H9 (cell line): ENCODE measurements at regions not wholly inside any gene's neighbourhood (a gene's known extent, or its start where the extent isn't known, plus 50 kb on each side); places are given as distances from the start of the nearest gene placed in this dataset.

Source experiments
- DNase-seq: peaks from one replicate; pipeline ENCODE4 v3.0.0-alpha.2; 2017
- H2AFZ ChIP-seq: one replicate; pipeline ENCODE4 v1.6.1; 2013; ENCODE audit warnings: mild to moderate bottlenecking, low read length, control low read depth, moderate library complexity
- H2AK5ac ChIP-seq: 2 replicates; pipeline ENCODE4 v1.6.1; 2013; ENCODE audit warnings: low read length, control low read depth, mixed read lengths; ENCODE audit not compliant: insufficient read length
- H2BK120ac ChIP-seq: one replicate; pipeline ENCODE4 v1.6.1; 2013; ENCODE audit warnings: low read depth, mild to moderate bottlenecking, low read length, control low read depth, inconsistent platforms; ENCODE audit not compliant: poor library complexity, severe bottlenecking
- H2BK12ac ChIP-seq: 2 replicates; pipeline ENCODE4 v1.6.1; 2013; ENCODE audit warnings: low read length, control low read depth, mixed read lengths, low read depth; ENCODE audit not compliant: insufficient read length
- H2BK15ac ChIP-seq: 2 replicates; pipeline ENCODE4 v1.6.1; 2013; ENCODE audit warnings: low read depth, low read length, control low read depth
- H2BK20ac ChIP-seq: one replicate; pipeline ENCODE4 v1.6.1; 2013; ENCODE audit warnings: low read depth, mild to moderate bottlenecking, low read length, control low read depth, inconsistent platforms; ENCODE audit not compliant: poor library complexity, severe bottlenecking
- H2BK5ac ChIP-seq: 2 replicates; pipeline ENCODE4 v1.6.1; 2013; ENCODE audit warnings: low read length, control low read depth, mixed read lengths; ENCODE audit not compliant: insufficient read length
- H3K14ac ChIP-seq: 2 replicates; pipeline ENCODE4 v1.6.1; 2013; ENCODE audit warnings: low read length, control low read depth; ENCODE audit not compliant: insufficient read depth
- H3K18ac ChIP-seq: 2 replicates; pipeline ENCODE4 v1.6.1; 2013; ENCODE audit warnings: low read depth, mild to moderate bottlenecking, mixed read lengths, low read length, control low read depth; ENCODE audit not compliant: insufficient read length
- H3K23ac ChIP-seq: 2 replicates; pipeline ENCODE4 v1.6.1; 2013; ENCODE audit warnings: low read length, control low read depth, mixed read lengths, low read depth; ENCODE audit not compliant: insufficient read length
- H3K23me2 ChIP-seq: 2 replicates; pipeline ENCODE4 v1.6.1; 2013; ENCODE audit warnings: low read depth, mild to moderate bottlenecking, mixed read lengths, low read length, control low read depth; ENCODE audit not compliant: insufficient read length, poor library complexity, severe bottlenecking
- H3K27ac ChIP-seq: 2 replicates; pipeline ENCODE4 v1.5.1; 2013; ENCODE audit warnings: low read length, control low read depth, mixed read lengths, low read depth; ENCODE audit not compliant: insufficient read length
- H3K27me3 ChIP-seq: 2 replicates; pipeline ENCODE4 v1.6.1; 2013; ENCODE audit warnings: low read length, control low read depth, inconsistent platforms; ENCODE audit not compliant: insufficient read depth
- H3K4ac ChIP-seq: 2 replicates; pipeline ENCODE4 v1.6.1; 2013; ENCODE audit warnings: low read depth, mild to moderate bottlenecking, control low read depth, inconsistent platforms, low read length, moderate library complexity
- H3K4me1 ChIP-seq: 2 replicates; pipeline ENCODE4 v1.6.1; 2013; ENCODE audit warnings: low read length, control low read depth, inconsistent platforms; ENCODE audit not compliant: insufficient read depth
- H3K4me2 ChIP-seq: 2 replicates; pipeline ENCODE4 v1.6.1; 2013; ENCODE audit warnings: low read length, control low read depth, mixed read lengths; ENCODE audit not compliant: insufficient read length, insufficient read depth
- H3K56ac ChIP-seq: 2 replicates; pipeline ENCODE4 v1.6.1; 2013; ENCODE audit warnings: low read depth, mild to moderate bottlenecking, mixed read lengths, low read length, control low read depth; ENCODE audit not compliant: insufficient read length
- H3K79me1 ChIP-seq: 2 replicates; pipeline ENCODE4 v1.6.1; 2013; ENCODE audit warnings: low read depth, mild to moderate bottlenecking, moderate library complexity, low read length, control low read depth, inconsistent platforms; ENCODE audit not compliant: insufficient read depth, poor library complexity, severe bottlenecking
- H3K79me2 ChIP-seq: 2 replicates; pipeline ENCODE4 v1.6.1; 2013; ENCODE audit warnings: low read length, control low read depth, inconsistent platforms; ENCODE audit not compliant: insufficient read depth
- H3K9ac ChIP-seq: 2 replicates; pipeline ENCODE4 v1.6.1; 2013; ENCODE audit warnings: low read length, control low read depth, mixed read lengths; ENCODE audit not compliant: insufficient read length; ENCODE audit errors: extremely low read depth
- H3K9me3 ChIP-seq: one replicate; pipeline ENCODE4 v1.6.1; 2013; ENCODE audit warnings: low read depth, low read length, inconsistent platforms; ENCODE audit not compliant: control insufficient read depth
- H3T11ph ChIP-seq: one replicate; pipeline ENCODE4 v1.6.1; 2013; ENCODE audit warnings: mild to moderate bottlenecking, low read length, control low read depth, inconsistent platforms
- H4K20me1 ChIP-seq: one replicate; pipeline ENCODE4 v1.6.1; 2013; ENCODE audit not compliant: control insufficient read depth, insufficient read length, insufficient read depth
- H4K5ac ChIP-seq: 2 replicates; pipeline ENCODE4 v1.6.1; 2013; ENCODE audit warnings: low read depth, mild to moderate bottlenecking, mixed read lengths, low read length, control low read depth; ENCODE audit not compliant: insufficient read length
- H4K8ac ChIP-seq: replicated peaks from 2 replicates; pipeline ENCODE4 v1.6.1; 2013; ENCODE audit warnings: low read length, control low read depth, mixed read lengths, low read depth; ENCODE audit not compliant: insufficient read length
- H4K91ac ChIP-seq: 2 replicates; pipeline ENCODE4 v1.6.1; 2013; ENCODE audit warnings: low read depth, mild to moderate bottlenecking, moderate library complexity, mixed read lengths, low read length, control low read depth; ENCODE audit not compliant: insufficient read length
- H3K27ac Mint-ChIP-seq, 3 experiments: 2 replicates in 2 of 3; 3 replicates in 1 of 3; pipeline ENCODE4 v1.8.0; 2020 to 2021; ENCODE audit warnings: mixed read lengths in 3 of 3, mild to moderate bottlenecking in 1 of 3, moderate library complexity in 1 of 3
- H3K27me3 Mint-ChIP-seq: 2 replicates; pipeline ENCODE4 v1.8.0; 2021; ENCODE audit warnings: low read depth, mild to moderate bottlenecking, moderate library complexity, mixed read lengths
- H3K36me3 Mint-ChIP-seq, 3 experiments: 2 replicates in 2 of 3; 3 replicates in 1 of 3; pipeline ENCODE4 v1.8.0; 2020 to 2021; ENCODE audit warnings: low read depth in 3 of 3, mixed read lengths in 3 of 3; ENCODE audit not compliant: insufficient read depth in 1 of 3
- H3K4me1 Mint-ChIP-seq, 2 experiments: 2 replicates each; pipeline ENCODE4 v1.8.0; 2020; ENCODE audit warnings: mixed read lengths in 2 of 2
- H3K4me3 Mint-ChIP-seq, 2 experiments: 2 replicates in 1 of 2; 3 replicates in 1 of 2; pipeline ENCODE4 v1.8.0; 2020 to 2021; ENCODE audit warnings: mild to moderate bottlenecking in 2 of 2, mixed read lengths in 2 of 2, moderate library complexity in 1 of 2
- H3K9me3 Mint-ChIP-seq, 2 experiments: 2 replicates in 1 of 2; 3 replicates in 1 of 2; pipeline ENCODE4 v1.8.0; 2020; ENCODE audit warnings: mild to moderate bottlenecking in 2 of 2, mixed read lengths in 2 of 2, moderate library complexity in 1 of 2
- CTCF ChIP-seq: fragments of 200-600 bp; sonication (generic); conservative IDR thresholded peaks from 3 replicates; pipeline ENCODE4 v1.8.0; 2021; ENCODE audit warnings: antibody characterized with exemption, mild to moderate bottlenecking
- whole genome bisulfite sequencing: extraction: QIAGEN DNeasy Blood & Tissue Kit; methylation state at CpG from one replicate; pipeline ENCODE4 v1.1.7; 2013; ENCODE audit warnings: missing lambda C conversion rate, low lambda C conversion rate, mixed read lengths; ENCODE audit not compliant: insufficient read length; ENCODE audit errors: extremely low coverage; 5-methylcytosine and 5-hydroxymethylcytosine counted together

GRCh38 chr15:31456354-31457060 is 129.9 kb downstream of the KLF13 start:
- Histone ChIP-seq H4K91ac (no peak overlapping the region), H2AFZ (no peak overlapping the region), H2BK120ac (no peak overlapping the region), H4K20me1 (no peaks in the 10 kb centered on the region), H3K27me3 (no peaks in the 10 kb centered on the region), H3K4ac (no peak overlapping the region), H3T11ph (no peak overlapping the region), H3K9me3 (no peaks in the 10 kb centered on the region), H3K27ac (no peak overlapping the region), H3K9ac (no peak overlapping the region), H2BK12ac (no peak overlapping the region), H2AK5ac (no peak overlapping the region), H2BK5ac (no peak overlapping the region), H2BK20ac (no peak overlapping the region), H3K4me2 (no peak overlapping the region), H3K23ac (no peak overlapping the region), H3K14ac (no peak overlapping the region), H2BK15ac (no peak overlapping the region), H3K56ac (no peak overlapping the region), H3K79me2 (no peaks in the 10 kb centered on the region), H3K18ac (no peak overlapping the region), H4K8ac (no peak overlapping the region), H3K4me1 (no peaks in the 10 kb centered on the region), H3K79me1 (no peaks in the 10 kb centered on the region), H3K23me2 (no peaks in the 10 kb centered on the region), H4K5ac (no peak overlapping the region)
- WGBS = no CpG with 5 or more reads among the region's 8 CpGs
- H3K9me3 Mint-ChIP-seq = no peaks in the 10 kb centered on the region
- no peak overlapping the region for H3K4me3 Mint-ChIP-seq
- peak; percentile 14 for DNase-seq
- H3K4me1 Mint-ChIP-seq = peaks cover 21 to 31% of the 10 kb centered on the region in 2 experiments
- TF ChIP-seq CTCF = no peak
- H3K27me3 Mint-ChIP-seq = peaks cover 6% of the 10 kb centered on the region
- H3K36me3 Mint-ChIP-seq = no peaks in the 10 kb centered on the region
- no peak overlapping the region for H3K27ac Mint-ChIP-seq
